ENCODE measurements at regions not wholly inside any gene's neighbourhood (a gene's known extent, or its start where the extent isn't known, plus 50 kb on each side); places are given as distances from the start of the nearest gene placed in this dataset.
"Not testable (repeated sequence)": the region's sequence is repeated elsewhere in the genome, so short reads cannot be mapped to it uniquely, and the experiment has no call there.

GRCh38 chr5:13348568-13348967 lies 595.9 kb downstream of the DNAH5 start:
- H3K9ac ChIP-seq (ENCODE audit: insufficient read depth, low read length) = no peak overlapping the region
- peak in 1 of 2 donors; percentile 13 for DNase-seq (ENCODE audit: low read depth in 2 of 2)
- no peaks in the 10 kb centered on the region for H3K79me2 ChIP-seq (ENCODE audit: control insufficient read depth, insufficient read depth, low read length)
- no peak overlapping the region for H3K4me2 ChIP-seq (ENCODE audit: extremely low read depth, insufficient read depth, low read length)
- no peak overlapping the region for H3K27ac ChIP-seq (ENCODE audit: insufficient read depth, low read length)
- H2AFZ ChIP-seq (ENCODE audit: low read length) = no peak overlapping the region
- no peaks in the 10 kb centered on the region for H3K4me1 ChIP-seq (ENCODE audit: control insufficient read depth, extremely low read depth, insufficient read depth, low read length)
- no peak overlapping the region for H3K4me3 ChIP-seq (replicated peaks in 1 of 4; ENCODE audit: control extremely low read depth in 1 of 4, insufficient read depth in 1 of 4, low read depth in 3 of 4, low read length in 4 of 4)
- no peaks in the 10 kb centered on the region for H3K36me3 ChIP-seq (ENCODE audit: control insufficient read depth, insufficient read depth, low read length)
- no peaks in the 10 kb centered on the region for H3K27me3 ChIP-seq (ENCODE audit: control insufficient read depth, insufficient read depth, low read length)
- TF ChIP-seq CTCF (conservative IDR thresholded peaks at IDR 0.05 in 1 of 2, IDR thresholded peaks at IDR 0.05 in 1 of 2; ENCODE audit: low read depth in 1 of 2, low read length in 2 of 2) = no peak
- TF ChIP-seq EZH2 (IDR thresholded peaks at IDR 0.05; ENCODE audit: low read length, missing control alignments) = no peak
- H3K9me3 ChIP-seq (ENCODE audit: control insufficient read depth, insufficient read depth, low read depth, low read length) = no peaks in the 10 kb centered on the region
- no peaks in the 10 kb centered on the region for H4K20me1 ChIP-seq (ENCODE audit: control insufficient read depth, extremely low read depth, insufficient read depth, low read length)

- peak in 1 of 2 donors; percentile 55 for DNase-seq (ENCODE audit: low read depth in 2 of 2)
- no peaks in the 10 kb centered on the region for H3K79me2 ChIP-seq (ENCODE audit: control insufficient read depth, insufficient read depth, low read length)
- H2AFZ ChIP-seq (ENCODE audit: low read length) = no peak overlapping the region
- H3K36me3 ChIP-seq (ENCODE audit: control insufficient read depth, insufficient read depth, low read length) = no peaks in the 10 kb centered on the region
- H3K9me3 ChIP-seq (ENCODE audit: control insufficient read depth, insufficient read depth, low read depth, low read length) = no peaks in the 10 kb centered on the region
- H3K27me3 ChIP-seq (ENCODE audit: control insufficient read depth, insufficient read depth, low read length) = no peaks in the 10 kb centered on the region
- H3K4me1 ChIP-seq (ENCODE audit: control insufficient read depth, extremely low read depth, insufficient read depth, low read length) = no peaks in the 10 kb centered on the region
- no peak overlapping the region for H3K4me3 ChIP-seq (replicated peaks in 1 of 4; ENCODE audit: control extremely low read depth in 1 of 4, insufficient read depth in 1 of 4, low read depth in 3 of 4, low read length in 4 of 4)
- H3K27ac ChIP-seq (ENCODE audit: insufficient read depth, low read length) = no peak overlapping the region
- H3K4me2 ChIP-seq (ENCODE audit: extremely low read depth, insufficient read depth, low read length) = no peak overlapping the region
- H3K9ac ChIP-seq (ENCODE audit: insufficient read depth, low read length) = no peak overlapping the region
- no peak for TF ChIP-seq CTCF (conservative IDR thresholded peaks at IDR 0.05 in 1 of 2, IDR thresholded peaks at IDR 0.05 in 1 of 2; ENCODE audit: low read depth in 1 of 2, low read length in 2 of 2)
- TF ChIP-seq EZH2 (IDR thresholded peaks at IDR 0.05; ENCODE audit: low read length, missing control alignments) = no peak
- H4K20me1 ChIP-seq (ENCODE audit: control insufficient read depth, extremely low read depth, insufficient read depth, low read length) = no peaks in the 10 kb centered on the region
Measured at GRCh38 chr5:13346401-13346800, 598.1 kb downstream of the DNAH5 start.

GRCh38 chr5:13339093-13339492 lies 605.4 kb downstream of the DNAH5 start:
- Histone ChIP-seq H3K79me2 (ENCODE audit: control insufficient read depth, insufficient read depth, low read length) (no peaks in the 10 kb centered on the region), H3K27ac (ENCODE audit: insufficient read depth, low read length) (no peak overlapping the region), H3K9me3 (ENCODE audit: control insufficient read depth, insufficient read depth, low read depth, low read length) (no peaks in the 10 kb centered on the region), H4K20me1 (ENCODE audit: control insufficient read depth, extremely low read depth, insufficient read depth, low read length) (no peaks in the 10 kb centered on the region), H2AFZ (ENCODE audit: low read length) (no peak overlapping the region), H3K4me1 (ENCODE audit: control insufficient read depth, extremely low read depth, insufficient read depth, low read length) (no peaks in the 10 kb centered on the region), H3K4me3 (replicated peaks in 1 of 4; ENCODE audit: control extremely low read depth in 1 of 4, insufficient read depth in 1 of 4, low read depth in 3 of 4, low read length in 4 of 4) (no peak overlapping the region), H3K27me3 (ENCODE audit: control insufficient read depth, insufficient read depth, low read length) (no peaks in the 10 kb centered on the region), H3K9ac (ENCODE audit: insufficient read depth, low read length) (no peak overlapping the region), H3K36me3 (ENCODE audit: control insufficient read depth, insufficient read depth, low read length) (no peaks in the 10 kb centered on the region), H3K4me2 (ENCODE audit: extremely low read depth, insufficient read depth, low read length) (no peak overlapping the region)
- no peak for TF ChIP-seq CTCF (conservative IDR thresholded peaks at IDR 0.05 in 1 of 2, IDR thresholded peaks at IDR 0.05 in 1 of 2; ENCODE audit: low read depth in 1 of 2, low read length in 2 of 2)
- no peak for DNase-seq (ENCODE audit: low read depth in 2 of 2)

- DNase-seq (ENCODE audit: low read depth in 2 of 2) = peak in 1 of 2 donors; percentile 60
- not testable (repeated sequence) for H3K4me2 ChIP-seq (ENCODE audit: extremely low read depth, insufficient read depth, low read length); H4K20me1 ChIP-seq (ENCODE audit: control insufficient read depth, extremely low read depth, insufficient read depth, low read length)
Measured at GRCh38 chr5:13335026-13335425, 609.5 kb downstream of the DNAH5 start.

More at GRCh38 chr5:13335026-13335425, 609.5 kb downstream of the DNAH5 start:
- H3K79me2 ChIP-seq (ENCODE audit: control insufficient read depth, insufficient read depth, low read length); H2AFZ ChIP-seq (ENCODE audit: low read length); H3K36me3 ChIP-seq (ENCODE audit: control insufficient read depth, insufficient read depth, low read length); H3K27me3 ChIP-seq (ENCODE audit: control insufficient read depth, insufficient read depth, low read length); H3K9me3 ChIP-seq (ENCODE audit: control insufficient read depth, insufficient read depth, low read depth, low read length); H3K9ac ChIP-seq (ENCODE audit: insufficient read depth, low read length); H3K27ac ChIP-seq (ENCODE audit: insufficient read depth, low read length); H3K4me3 ChIP-seq (replicated peaks in 1 of 4; ENCODE audit: control extremely low read depth in 1 of 4, insufficient read depth in 1 of 4, low read depth in 3 of 4, low read length in 4 of 4); H3K4me1 ChIP-seq (ENCODE audit: control insufficient read depth, extremely low read depth, insufficient read depth, low read length): not testable (repeated sequence)

All from fibroblast of lung (primary cell).